Gastroesophageal sphincter (tissue), 2 donors: ENCODE measurements at regions not wholly inside any gene's neighbourhood (a gene's known extent, or its start where the extent isn't known, plus 50 kb on each side); places are given as distances from the start of the nearest gene placed in this dataset.

Experiments used
- EP300 ChIP-seq: sonication (generic); formaldehyde crosslinking; IDR thresholded peaks from one replicate; pipeline ENCODE4 v1.6.1; 2017; ENCODE audit warnings: antibody characterized with exemption, mild to moderate bottlenecking
- POLR2A ChIP-seq, 2 donors: fragments of 450-650 bp; IDR thresholded peaks; one replicate each; pipeline ENCODE4 v1.6.1; 2017; ENCODE audit warnings: antibody characterized with exemption in 2 of 2, mild to moderate bottlenecking in 2 of 2, moderate library complexity in 1 of 2

DNA sequence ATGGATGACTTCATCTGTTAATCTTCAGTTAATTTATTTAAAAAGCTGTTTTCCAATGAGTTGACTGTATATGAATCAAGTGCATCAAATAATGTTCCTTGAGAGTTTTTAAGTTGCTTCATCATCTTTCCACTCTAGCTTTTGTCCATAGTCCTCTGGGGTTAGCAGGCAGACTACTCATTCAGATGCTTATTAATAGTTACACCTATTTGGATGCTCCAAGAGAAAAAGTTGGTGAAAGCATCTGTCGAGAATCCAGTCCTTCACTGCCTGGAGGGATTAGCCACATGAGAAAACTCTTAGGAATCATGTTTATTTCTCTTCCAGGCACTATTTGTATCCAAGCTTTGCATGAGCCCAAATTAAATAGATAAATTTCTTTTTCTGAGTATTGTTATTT, 70.2 kb downstream of the DACT1 start:
- no peak for TF ChIP-seq EP300
- no peak for TF ChIP-seq POLR2A (IDR thresholded peaks at IDR 0.05)
